ENCODE measurements at regions not wholly inside any gene's neighbourhood (a gene's known extent, or its start where the extent isn't known, plus 50 kb on each side); places are given as distances from the start of the nearest gene placed in this dataset.
"Not testable (repeated sequence)": the region's sequence is repeated elsewhere in the genome, so short reads cannot be mapped to it uniquely, and the experiment has no call there.

GRCh38 chr7:51882412-51882811 is 565.8 kb upstream of the COBL start:
- no peak for DNase-seq

- DNase-seq: no peak
Observed at GRCh38 chr7:51881309-51881708, 564.7 kb upstream of the COBL start.

GRCh38 chr7:51878865-51879264 is 562.3 kb upstream of the COBL start:
- DNase-seq: no peak

- no peak for DNase-seq
Observed at GRCh38 chr7:51869452-51869851, 552.8 kb upstream of the COBL start.

- DNase-seq: no peak
Observed at GRCh38 chr7:51867117-51867516, 550.5 kb upstream of the COBL start.

- DNase-seq: no peak
Observed at GRCh38 chr7:51860305-51860704, 543.7 kb upstream of the COBL start.

- DNase-seq: no peak
Observed at GRCh38 chr7:51850126-51850525, 533.5 kb upstream of the COBL start.

GRCh38 chr7:51847461-51848134 is 531.0 kb upstream of the COBL start:
- no peak for DNase-seq

- not testable (repeated sequence) for DNase-seq
Observed at GRCh38 chr7:51839130-51839529, 522.5 kb upstream of the COBL start.

GRCh38 chr7:51827631-51828030 is 511.0 kb upstream of the COBL start:
- no peak for DNase-seq

- DNase-seq: no peak
Observed at GRCh38 chr7:51824050-51824449, 507.4 kb upstream of the COBL start.

- no peak for DNase-seq
Observed at GRCh38 chr7:51823437-51823836, 506.8 kb upstream of the COBL start.

GRCh38 chr7:51817694-51818225 is 501.2 kb upstream of the COBL start:
- DNase-seq: no peak

- DNase-seq: not testable (repeated sequence)
Observed at GRCh38 chr7:51805783-51806431, 489.3 kb upstream of the COBL start.

GRCh38 chr7:51802718-51803117 is 486.1 kb upstream of the COBL start:
- DNase-seq: no peak

GRCh38 chr7:51797371-51797770 is 480.8 kb upstream of the COBL start:
- DNase-seq: no peak

- DNase-seq: no peak
Observed at GRCh38 chr7:51792796-51793195, 476.2 kb upstream of the COBL start.

GRCh38 chr7:51789489-51789888 is 472.9 kb upstream of the COBL start:
- DNase-seq: no peak

GRCh38 chr7:51786284-51786683 is 469.7 kb upstream of the COBL start:
- DNase-seq: no peak

GRCh38 chr7:51785876-51786275 is 469.3 kb upstream of the COBL start:
- DNase-seq: no peak

GRCh38 chr7:51785171-51785570 is 468.6 kb upstream of the COBL start:
- no peak for DNase-seq

GRCh38 chr7:51783241-51783640 is 466.6 kb upstream of the COBL start:
- DNase-seq: no peak

GRCh38 chr7:51778121-51778520 is 461.5 kb upstream of the COBL start:
- DNase-seq: no peak

- no peak for DNase-seq
Observed at GRCh38 chr7:51774178-51774577, 457.6 kb upstream of the COBL start.
